ENCODE measurements at regions not wholly inside any gene's neighbourhood (a gene's known extent, or its start where the extent isn't known, plus 50 kb on each side); places are given as distances from the start of the nearest gene placed in this dataset.

GRCh38 chr11:70496591-70497535 is 98.5 kb downstream of the CTTN start:
- H3K36me3 ChIP-seq (ENCODE audit: low read depth), result no peaks in the 10 kb centered on the region
- no peaks in the 10 kb centered on the region; the same call in 1 of the 2 replicates for H3K27me3 ChIP-seq (replicated peaks; ENCODE audit: insufficient read depth)
- H3K4me3 ChIP-seq, result no peak overlapping the region
- no peaks in the 10 kb centered on the region for H3F3A ChIP-seq (ENCODE audit: insufficient read depth)
- no peaks in the 10 kb centered on the region for H3K9me3 ChIP-seq (ENCODE audit: low read depth)
- no peak overlapping the region for H2AFZ ChIP-seq
- H3K4me1 ChIP-seq (ENCODE audit: insufficient read depth), result no peaks in the 10 kb centered on the region
- TF ChIP-seq EZH2 (IDR thresholded peaks at IDR 0.05; ENCODE audit: insufficient read depth, poor library complexity, severe bottlenecking) (no peak), EZH2phosphoT487 (IDR thresholded peaks at IDR 0.05; ENCODE audit: insufficient read depth, low read depth) (no peak)
- DNase-seq, result no peak
- WGBS, 2 experiments (ENCODE audit: low coverage in 1 of 2, low lambda C conversion rate in 2 of 2, missing lambda C conversion rate in 2 of 2), result 47 to 50% methylated on average over 16 of the region's 16 CpGs
- no peak overlapping the region for H3K27ac ChIP-seq
- H4K20me1 ChIP-seq (ENCODE audit: insufficient read depth), result no peaks in the 10 kb centered on the region
- H3K9me2 ChIP-seq (ENCODE audit: insufficient read depth), result no peaks in the 10 kb centered on the region
- H3K79me2 ChIP-seq (ENCODE audit: insufficient read depth), result no peaks in the 10 kb centered on the region
- H3K4me2 ChIP-seq (ENCODE audit: unreplicated experiment), result no peak overlapping the region
- H3K9ac ChIP-seq, result no peak overlapping the region
- in situ Hi-C loops (cut with MboI), result no loop called here

GRCh38 chr11:70497536-70498075 is 99.3 kb downstream of the CTTN start:
- Histone ChIP-seq H3K27me3 (replicated peaks; ENCODE audit: insufficient read depth) (no peaks in the 10 kb centered on the region; the same call in 1 of the 2 replicates), H3K9me3 (ENCODE audit: low read depth) (no peaks in the 10 kb centered on the region), H3K9me2 (ENCODE audit: insufficient read depth) (no peaks in the 10 kb centered on the region), H3K4me2 (ENCODE audit: unreplicated experiment) (no peak overlapping the region), H3K4me3 (no peak overlapping the region), H3K79me2 (ENCODE audit: insufficient read depth) (no peaks in the 10 kb centered on the region), H3F3A (ENCODE audit: insufficient read depth) (no peaks in the 10 kb centered on the region), H2AFZ (no peak overlapping the region), H3K4me1 (ENCODE audit: insufficient read depth) (no peaks in the 10 kb centered on the region), H4K20me1 (ENCODE audit: insufficient read depth) (no peaks in the 10 kb centered on the region), H3K27ac (no peak overlapping the region), H3K9ac (no peak overlapping the region), H3K36me3 (ENCODE audit: low read depth) (no peaks in the 10 kb centered on the region)
- WGBS, 2 experiments (ENCODE audit: low coverage in 1 of 2, low lambda C conversion rate in 2 of 2, missing lambda C conversion rate in 2 of 2), result 25 to 35% methylated on average over 8 of the region's 8 CpGs
- in situ Hi-C loops (cut with MboI), result no loop called here
- DNase-seq, result no peak
- TF ChIP-seq EZH2phosphoT487 (IDR thresholded peaks at IDR 0.05; ENCODE audit: insufficient read depth, low read depth), result no peak
- no peak for TF ChIP-seq EZH2 (IDR thresholded peaks at IDR 0.05; ENCODE audit: insufficient read depth, poor library complexity, severe bottlenecking)

GRCh38 chr11:70498171-70498571 is 99.8 kb downstream of the CTTN start:
- Histone ChIP-seq H3F3A (ENCODE audit: insufficient read depth) (no peaks in the 10 kb centered on the region), H3K36me3 (ENCODE audit: low read depth) (no peaks in the 10 kb centered on the region), H4K20me1 (ENCODE audit: insufficient read depth) (no peaks in the 10 kb centered on the region), H2AFZ (no peak overlapping the region), H3K9ac (no peak overlapping the region), H3K4me2 (ENCODE audit: unreplicated experiment) (no peak overlapping the region), H3K9me3 (ENCODE audit: low read depth) (no peaks in the 10 kb centered on the region), H3K4me3 (no peak overlapping the region), H3K27ac (no peak overlapping the region), H3K4me1 (ENCODE audit: insufficient read depth) (no peaks in the 10 kb centered on the region), H3K9me2 (ENCODE audit: insufficient read depth) (no peaks in the 10 kb centered on the region), H3K79me2 (ENCODE audit: insufficient read depth) (no peaks in the 10 kb centered on the region), H3K27me3 (replicated peaks; ENCODE audit: insufficient read depth) (no peaks in the 10 kb centered on the region; the same call in 1 of the 2 replicates)
- in situ Hi-C loops (cut with MboI), result no loop called here
- no peak for TF ChIP-seq EZH2 (IDR thresholded peaks at IDR 0.05; ENCODE audit: insufficient read depth, poor library complexity, severe bottlenecking)
- TF ChIP-seq EZH2phosphoT487 (IDR thresholded peaks at IDR 0.05; ENCODE audit: insufficient read depth, low read depth), result no peak
- WGBS, 2 experiments (ENCODE audit: low coverage in 1 of 2, low lambda C conversion rate in 2 of 2, missing lambda C conversion rate in 2 of 2), result 9 to 11% methylated on average over 7 of the region's 7 CpGs
- DNase-seq, result no peak

GRCh38 chr11:70498976-70499801 is 100.9 kb downstream of the CTTN start:
- Histone ChIP-seq H3K79me2 (ENCODE audit: insufficient read depth) (no peaks in the 10 kb centered on the region), H3K4me1 (ENCODE audit: insufficient read depth) (no peaks in the 10 kb centered on the region), H3K4me3 (no peak overlapping the region), H3K9ac (no peak overlapping the region), H3K9me2 (ENCODE audit: insufficient read depth) (no peaks in the 10 kb centered on the region), H3K36me3 (ENCODE audit: low read depth) (no peaks in the 10 kb centered on the region), H3K27me3 (replicated peaks; ENCODE audit: insufficient read depth) (no peaks in the 10 kb centered on the region; the same call in 1 of the 2 replicates), H2AFZ (no peak overlapping the region), H3K9me3 (ENCODE audit: low read depth) (no peaks in the 10 kb centered on the region), H3K4me2 (ENCODE audit: unreplicated experiment) (no peak overlapping the region), H3F3A (ENCODE audit: insufficient read depth) (no peaks in the 10 kb centered on the region), H3K27ac (no peak overlapping the region), H4K20me1 (ENCODE audit: insufficient read depth) (no peaks in the 10 kb centered on the region)
- no peak for TF ChIP-seq EZH2phosphoT487 (IDR thresholded peaks at IDR 0.05; ENCODE audit: insufficient read depth, low read depth)
- no peak for TF ChIP-seq EZH2 (IDR thresholded peaks at IDR 0.05; ENCODE audit: insufficient read depth, poor library complexity, severe bottlenecking)
- no peak for DNase-seq
- in situ Hi-C loops (cut with MboI), result no loop called here
- 63 to 64% methylated on average over 24 to 26 of the region's 26 CpGs for WGBS, 2 experiments (ENCODE audit: low coverage in 1 of 2, low lambda C conversion rate in 2 of 2, missing lambda C conversion rate in 2 of 2)

Measured in GM23248 (cell line).